HG02870 (cell line): ENCODE measurements at regions not wholly inside any gene's neighbourhood (a gene's known extent, or its start where the extent isn't known, plus 50 kb on each side); places are given as distances from the start of the nearest gene placed in this dataset.
"Not testable (repeated sequence)": the region's sequence is repeated elsewhere in the genome, so short reads cannot be mapped to it uniquely, and the experiment has no call there.

Experiments used
- ATAC-seq: cut with Tn5 transposase; IDR thresholded peaks from one replicate; pipeline ENCODE4 v1.9.1; 2021; ENCODE audit warnings: mild to moderate bottlenecking, moderate library complexity; ENCODE audit not compliant: unreplicated experiment

- ATAC-seq = no peak
Observed at GRCh38 chr6:137545073-137545472, 50.9 kb upstream of the OLIG3 start.

GRCh38 chr6:137547186-137547585, 53.0 kb upstream of the OLIG3 start:
- no peak for ATAC-seq

- ATAC-seq = no peak
Observed at GRCh38 chr6:137547601-137548000, 53.4 kb upstream of the OLIG3 start.

DNA sequence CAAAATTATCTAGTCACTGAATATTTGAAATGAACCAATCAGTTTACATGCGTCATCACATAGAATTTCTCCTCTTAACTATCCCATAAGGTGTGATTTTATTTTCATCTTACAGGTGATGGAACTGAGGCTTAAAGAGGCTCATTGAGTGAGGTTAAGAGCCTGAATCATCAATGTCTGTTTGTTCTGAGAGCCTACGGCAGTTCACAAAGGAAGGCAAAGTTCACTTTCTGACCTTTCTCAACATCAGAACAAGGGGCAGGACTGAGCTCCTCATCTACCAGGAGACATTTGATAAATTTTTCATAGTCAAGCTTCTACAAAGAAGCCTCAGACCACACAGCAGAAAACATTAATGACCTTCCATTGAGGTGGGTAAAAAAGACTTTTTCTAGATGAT, 54.9 kb upstream of the OLIG3 start:
- no peak for ATAC-seq

DNA sequence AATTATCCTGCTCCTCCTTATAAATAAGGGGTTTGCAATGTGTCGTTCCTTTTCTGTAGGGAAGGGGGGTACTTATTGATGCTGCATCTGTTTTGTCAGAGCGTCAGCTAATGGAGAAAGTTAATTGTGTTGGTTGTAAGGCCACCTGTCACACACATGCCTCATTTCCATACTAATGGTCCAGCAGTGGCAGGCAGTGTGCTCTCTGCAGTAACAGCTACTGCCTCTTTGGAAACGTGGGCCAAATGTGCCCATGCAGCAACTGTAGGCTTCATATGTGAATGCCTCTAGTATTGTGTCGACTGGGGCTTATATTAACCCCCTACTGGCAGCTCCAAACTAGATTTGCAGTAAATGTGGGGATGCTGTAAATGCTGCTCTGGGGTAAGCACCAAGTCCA, 56.3 kb upstream of the OLIG3 start:
- ATAC-seq = no peak

DNA sequence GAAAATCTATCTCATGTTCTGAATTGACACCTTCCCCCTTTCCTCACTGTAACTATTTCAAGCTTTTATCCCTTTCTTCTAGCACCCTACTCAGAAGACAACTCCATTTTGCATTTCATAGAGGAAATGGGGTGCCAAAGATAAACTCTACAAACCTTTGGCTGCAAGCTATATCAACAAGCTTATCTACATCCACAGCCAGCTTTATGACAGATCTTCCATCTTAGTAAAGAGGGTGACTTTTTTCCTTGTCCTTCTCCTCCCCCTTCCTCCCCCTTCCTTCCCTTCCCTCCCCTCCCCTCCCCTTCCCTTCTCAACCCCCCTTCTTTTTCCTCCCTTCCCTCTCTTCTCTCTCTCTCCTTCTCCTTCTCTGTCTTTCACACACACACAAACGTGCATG, 58.0 kb upstream of the OLIG3 start:
- ATAC-seq = no peak

DNA sequence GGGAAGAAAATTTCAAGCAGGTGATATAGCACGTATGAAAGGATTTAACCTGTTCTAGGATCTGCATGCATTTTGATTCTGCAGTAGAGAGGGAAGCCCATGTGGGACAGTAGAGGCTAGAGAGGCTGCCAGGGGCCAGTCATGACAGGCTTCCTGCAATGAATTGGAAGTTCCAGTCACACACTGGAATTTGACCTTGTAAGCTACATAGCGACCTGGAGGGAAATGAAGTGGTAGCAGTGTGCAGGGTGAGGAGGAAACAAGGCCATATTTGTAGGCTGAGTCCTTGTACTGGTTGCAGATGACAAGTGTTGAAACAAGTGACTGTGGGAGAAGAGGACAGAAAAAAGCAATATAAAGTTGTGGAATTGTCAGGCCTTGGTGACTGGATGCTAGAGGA, 58.6 kb upstream of the OLIG3 start:
- ATAC-seq = no peak

GRCh38 chr6:137559521-137560183, 65.5 kb upstream of the OLIG3 start:
- not testable (repeated sequence) for ATAC-seq

- ATAC-seq = no peak
Observed at GRCh38 chr6:137560184-137560563, 66.0 kb upstream of the OLIG3 start.

DNA sequence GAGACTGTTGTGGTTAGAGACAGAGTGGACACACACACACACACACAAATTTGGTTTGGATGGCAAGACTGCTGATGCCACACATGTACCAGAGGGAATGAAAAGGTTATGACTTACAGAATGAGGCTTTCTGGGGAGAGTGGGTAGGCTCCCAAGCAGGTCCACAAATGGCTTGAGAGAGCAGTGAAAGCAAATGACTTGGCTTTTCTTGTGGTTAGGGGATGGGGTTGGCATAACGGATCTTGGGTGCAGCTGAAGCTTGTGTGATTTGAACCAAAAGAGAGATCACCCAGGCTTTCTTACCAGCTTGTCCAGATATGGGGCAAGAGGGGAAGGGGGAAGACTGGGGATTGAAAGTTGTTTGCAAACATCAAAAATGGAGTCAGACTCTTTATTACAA, 73.9 kb upstream of the OLIG3 start:
- no peak for ATAC-seq

- ATAC-seq = no peak
Observed at GRCh38 chr6:137570393-137570792, 76.2 kb upstream of the OLIG3 start.

DNA sequence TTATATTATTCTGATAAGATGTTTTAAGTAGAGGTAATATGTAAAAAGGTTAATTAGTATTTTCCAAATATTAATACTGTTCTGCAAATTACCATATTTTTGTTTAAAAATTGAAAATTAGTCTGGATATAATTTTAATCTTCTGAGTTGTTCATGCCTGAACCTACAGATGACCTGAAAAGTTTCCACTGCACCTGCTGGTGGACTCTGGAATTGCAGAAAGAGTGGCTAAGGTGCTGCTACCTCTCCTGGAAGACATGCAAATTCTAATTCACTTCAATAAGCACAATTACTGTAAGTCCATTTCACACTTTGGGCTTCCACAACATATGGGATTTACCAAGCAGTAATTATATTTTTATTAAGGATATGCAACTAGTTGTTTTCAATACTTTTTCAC, 77.7 kb upstream of the OLIG3 start:
- ATAC-seq = peak; percentile 47

DNA sequence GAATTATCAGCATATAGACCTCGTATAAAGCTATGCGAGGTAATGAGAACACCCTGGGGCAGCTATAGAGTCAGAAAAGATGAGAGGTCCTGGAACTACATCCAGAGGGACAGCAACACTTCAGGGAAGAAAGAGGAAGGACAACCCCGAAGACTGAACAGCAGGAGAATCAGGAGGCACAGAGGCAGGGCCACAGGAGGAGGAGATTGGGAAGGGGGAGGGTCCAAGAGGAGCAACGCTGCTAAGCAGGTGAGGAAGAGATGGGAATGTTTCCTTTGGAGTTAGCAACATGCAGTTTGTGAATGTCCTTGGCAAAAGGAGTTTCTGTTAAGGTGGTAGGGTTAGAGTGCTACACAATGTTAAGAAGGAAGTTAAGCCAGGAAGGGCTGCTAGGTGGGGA, 79.5 kb upstream of the OLIG3 start:
- no peak for ATAC-seq

GRCh38 chr6:137579612-137580011, 85.4 kb upstream of the OLIG3 start:
- ATAC-seq = no peak

- ATAC-seq = no peak
Observed at GRCh38 chr6:137581019-137581707, 87.0 kb upstream of the OLIG3 start.

GRCh38 chr6:137583519-137583918, 89.3 kb upstream of the OLIG3 start:
- not testable (repeated sequence) for ATAC-seq

DNA sequence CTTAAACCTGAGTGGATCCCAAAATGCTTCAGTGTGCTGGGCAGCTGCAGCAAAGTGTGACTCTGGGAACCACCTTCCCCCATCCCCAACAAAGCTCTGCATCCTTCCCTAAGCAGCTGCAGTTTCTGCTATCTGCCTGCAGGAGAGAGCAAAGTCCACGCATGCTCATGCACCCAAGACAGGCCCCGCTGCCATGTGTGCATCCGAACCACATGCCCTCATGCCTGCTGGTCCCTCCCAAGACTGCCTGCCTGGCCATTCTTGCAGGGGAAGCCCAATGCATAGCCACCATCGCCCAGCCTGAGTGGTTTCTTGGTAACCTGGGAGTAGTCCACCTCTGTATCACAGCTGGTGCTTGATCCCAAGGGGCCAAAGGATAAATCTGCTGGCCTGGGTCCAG, 94.3 kb upstream of the OLIG3 start:
- ATAC-seq = no peak

DNA sequence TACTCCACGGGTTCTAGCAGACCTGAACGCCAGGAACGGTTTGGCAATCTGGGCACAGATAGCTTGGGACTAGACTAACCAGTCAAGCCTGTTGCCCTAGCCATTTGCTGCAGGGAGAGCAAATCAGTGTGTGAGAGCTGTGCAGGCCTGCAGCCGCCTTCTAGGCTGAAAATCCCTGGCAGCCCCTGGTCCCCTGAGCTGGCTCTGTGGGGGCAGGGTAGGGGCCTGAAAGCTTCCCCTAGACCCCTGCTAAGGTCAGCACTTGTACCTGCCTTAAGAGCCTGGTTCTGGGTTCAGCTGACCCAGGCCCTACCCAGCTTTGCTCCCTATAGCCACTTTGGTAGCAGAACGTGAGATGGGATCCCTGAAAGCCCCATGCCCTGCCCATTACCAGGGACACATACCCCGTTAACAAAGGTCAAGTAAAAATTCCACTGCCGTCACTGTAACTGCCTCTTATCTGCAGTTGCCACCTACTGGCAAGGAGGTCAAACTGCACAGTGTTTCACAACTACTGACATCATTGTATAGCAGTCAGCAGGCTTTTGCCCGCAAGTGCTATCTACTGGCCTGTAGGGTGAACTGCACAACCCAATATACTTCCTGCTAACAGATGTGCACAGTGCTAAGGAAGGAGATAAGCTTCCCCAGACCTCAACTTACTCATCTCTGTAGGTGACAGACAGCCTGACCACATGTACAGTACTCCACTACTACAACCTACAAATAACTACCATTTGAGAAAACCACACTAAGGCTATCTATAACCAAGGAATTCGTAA, 95.1 kb upstream of the OLIG3 start:
- peak; percentile 100 for ATAC-seq

- no peak for ATAC-seq
Observed at GRCh38 chr6:137590684-137591083, 96.5 kb upstream of the OLIG3 start.

- no peak for ATAC-seq
Observed at GRCh38 chr6:137601471-137601870, 107.3 kb upstream of the OLIG3 start.

- no peak for ATAC-seq
Observed at GRCh38 chr6:137602313-137603197, 108.4 kb upstream of the OLIG3 start.
